ENCODE measurements at regions not wholly inside any gene's neighbourhood (a gene's known extent, or its start where the extent isn't known, plus 50 kb on each side); places are given as distances from the start of the nearest gene placed in this dataset.

- Histone ChIP-seq H3K27me3 (no peaks in the 10 kb centered on the region), H3K4me1 (no peaks in the 10 kb centered on the region), H3K36me3 (ENCODE audit: low read depth, missing control alignments) (no peaks in the 10 kb centered on the region), H3K4me3 (no peak overlapping the region), H3K9me3 (no peaks in the 10 kb centered on the region), H3K27ac (no peak overlapping the region)
- DNase-seq: no peak
- TF ChIP-seq, protein P1, sequence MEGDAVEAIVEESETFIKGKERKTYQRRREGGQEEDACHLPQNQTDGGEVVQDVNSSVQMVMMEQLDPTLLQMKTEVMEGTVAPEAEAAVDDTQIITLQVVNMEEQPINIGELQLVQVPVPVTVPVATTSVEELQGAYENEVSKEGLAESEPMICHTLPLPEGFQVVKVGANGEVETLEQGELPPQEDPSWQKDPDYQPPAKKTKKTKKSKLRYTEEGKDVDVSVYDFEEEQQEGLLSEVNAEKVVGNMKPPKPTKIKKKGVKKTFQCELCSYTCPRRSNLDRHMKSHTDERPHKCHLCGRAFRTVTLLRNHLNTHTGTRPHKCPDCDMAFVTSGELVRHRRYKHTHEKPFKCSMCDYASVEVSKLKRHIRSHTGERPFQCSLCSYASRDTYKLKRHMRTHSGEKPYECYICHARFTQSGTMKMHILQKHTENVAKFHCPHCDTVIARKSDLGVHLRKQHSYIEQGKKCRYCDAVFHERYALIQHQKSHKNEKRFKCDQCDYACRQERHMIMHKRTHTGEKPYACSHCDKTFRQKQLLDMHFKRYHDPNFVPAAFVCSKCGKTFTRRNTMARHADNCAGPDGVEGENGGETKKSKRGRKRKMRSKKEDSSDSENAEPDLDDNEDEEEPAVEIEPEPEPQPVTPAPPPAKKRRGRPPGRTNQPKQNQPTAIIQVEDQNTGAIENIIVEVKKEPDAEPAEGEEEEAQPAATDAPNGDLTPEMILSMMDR (IDR thresholded peaks at IDR 0.05): no peak
- no peak for TF ChIP-seq POLR2A (IDR thresholded peaks at IDR 0.05)
- intact Hi-C loops (cut with DNase I; ENCODE audit: low total_unique reads): no loop called here
- WGBS, 2 donors: 79 to 88% methylated on average over 7 of the region's 7 CpGs
These were observed 99.5 kb downstream of the ERCC5 start for GRCh38 chr13:102945324-102945815.

DNA sequence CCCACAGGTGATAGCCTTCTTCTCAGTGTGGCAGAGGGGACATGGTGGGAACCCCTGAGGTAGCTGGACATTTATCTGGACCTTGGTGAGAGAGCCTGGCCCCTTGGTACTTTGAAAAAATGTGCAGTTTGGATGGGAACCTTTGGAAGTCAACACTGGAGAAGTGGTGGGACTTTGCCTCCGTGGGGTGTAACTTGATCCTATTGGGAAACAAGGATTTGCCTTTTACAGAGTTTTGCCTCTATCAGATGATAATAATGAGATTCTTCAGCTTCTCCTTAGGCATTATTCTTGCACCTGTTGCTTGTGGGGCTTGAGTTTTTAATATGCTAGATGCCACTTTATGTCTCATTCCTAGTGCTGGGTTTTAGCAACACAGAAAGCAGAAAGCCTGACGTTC lies 99.0 kb downstream of the ERCC5 start:
- Histone ChIP-seq H3K36me3 (ENCODE audit: low read depth, missing control alignments) (no peaks in the 10 kb centered on the region), H3K9me3 (no peaks in the 10 kb centered on the region), H3K27me3 (no peaks in the 10 kb centered on the region), H3K27ac (no peak overlapping the region), H3K4me3 (no peak overlapping the region), H3K4me1 (no peaks in the 10 kb centered on the region)
- WGBS, 2 donors: 73 to 86% methylated on average over 2 of the region's 2 CpGs
- TF ChIP-seq POLR2A (IDR thresholded peaks at IDR 0.05): no peak
- TF ChIP-seq, protein P1 (IDR thresholded peaks at IDR 0.05): no peak
- intact Hi-C loops (cut with DNase I; ENCODE audit: low total_unique reads): no loop called here
- no peak for DNase-seq

- Histone ChIP-seq H3K27me3 (no peaks in the 10 kb centered on the region), H3K27ac (no peak overlapping the region), H3K36me3 (ENCODE audit: low read depth, missing control alignments) (no peaks in the 10 kb centered on the region), H3K4me3 (no peak overlapping the region), H3K9me3 (no peaks in the 10 kb centered on the region), H3K4me1 (no peaks in the 10 kb centered on the region)
- no peak for DNase-seq
- WGBS, 2 donors: 88% methylated on average over 1 of the region's 1 CpG
- intact Hi-C loops (cut with DNase I; ENCODE audit: low total_unique reads): no loop called here
- TF ChIP-seq POLR2A (IDR thresholded peaks at IDR 0.05): no peak
- TF ChIP-seq, protein P1 (IDR thresholded peaks at IDR 0.05): no peak
These were observed 94.9 kb downstream of the ERCC5 start for GRCh38 chr13:102940770-102941169.

- no peak overlapping the region for H3K4me3 ChIP-seq
- H3K27me3 ChIP-seq: no peaks in the 10 kb centered on the region
- TF ChIP-seq, protein P1 (IDR thresholded peaks at IDR 0.05): no peak
- TF ChIP-seq POLR2A (IDR thresholded peaks at IDR 0.05): no peak
- no peaks in the 10 kb centered on the region for H3K9me3 ChIP-seq
- H3K4me1 ChIP-seq: no peaks in the 10 kb centered on the region
- WGBS, 2 donors: 85 to 86% methylated on average over 5 of the region's 5 CpGs
- no peak overlapping the region for H3K27ac ChIP-seq
- intact Hi-C loops (cut with DNase I; ENCODE audit: low total_unique reads): no loop called here
- H3K36me3 ChIP-seq (ENCODE audit: low read depth, missing control alignments): no peaks in the 10 kb centered on the region
- no peak for DNase-seq
These were observed 94.3 kb downstream of the ERCC5 start for GRCh38 chr13:102940143-102940542.

DNA sequence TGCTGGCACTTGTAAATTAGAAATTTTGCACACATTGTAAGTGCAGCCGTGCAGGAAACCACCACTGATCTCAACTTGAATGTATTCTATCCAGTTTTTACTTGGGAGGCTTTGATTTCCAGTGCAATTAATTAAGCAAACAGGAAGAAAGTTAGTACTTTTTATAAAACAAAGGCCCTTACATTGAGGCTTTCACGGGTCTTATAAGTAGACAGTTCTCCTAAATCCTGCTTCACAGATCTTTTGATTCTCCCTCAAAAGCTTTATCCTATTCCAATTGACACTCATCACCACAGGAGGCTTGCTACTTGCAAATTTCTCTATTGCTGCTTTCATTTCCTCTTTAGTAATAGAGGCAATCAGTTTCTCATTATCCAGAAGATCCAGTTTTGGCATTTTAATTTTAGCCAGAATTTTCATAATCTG lies 90.1 kb downstream of the ERCC5 start:
- H3K36me3 ChIP-seq (ENCODE audit: low read depth, missing control alignments): no peaks in the 10 kb centered on the region
- no peaks in the 10 kb centered on the region for H3K27me3 ChIP-seq
- 42 to 62% methylated on average over 2 of the region's 2 CpGs for WGBS, 2 donors
- H3K4me1 ChIP-seq: no peaks in the 10 kb centered on the region
- H3K27ac ChIP-seq: no peak overlapping the region
- no peak overlapping the region for H3K4me3 ChIP-seq
- DNase-seq: no peak
- TF ChIP-seq, protein P1 (IDR thresholded peaks at IDR 0.05): no peak
- TF ChIP-seq POLR2A (IDR thresholded peaks at IDR 0.05): no peak
- intact Hi-C loops (cut with DNase I; ENCODE audit: low total_unique reads): no loop called here
- no peaks in the 10 kb centered on the region for H3K9me3 ChIP-seq
